ENCODE measurements at regions not wholly inside any gene's neighbourhood (a gene's known extent, or its start where the extent isn't known, plus 50 kb on each side); places are given as distances from the start of the nearest gene placed in this dataset.

- TF ChIP-seq CTCF (conservative IDR thresholded peaks at IDR 0.05; ENCODE audit: low read length) (no peak), EZH2phosphoT487 (IDR thresholded peaks at IDR 0.05; ENCODE audit: borderline replicate concordance, low read depth, low read length) (no peak)
Measured at GRCh38 chr6:87858440-87858839, 156.4 kb upstream of the AKIRIN2 start.
